ENCODE measurements at regions not wholly inside any gene's neighbourhood (a gene's known extent, or its start where the extent isn't known, plus 50 kb on each side); places are given as distances from the start of the nearest gene placed in this dataset.
A peak's percentile ranks its signal among the peaks of the same experiment; 100 is the strongest.

GRCh38 chr12:88390811-88391210 lies 189.5 kb downstream of the KITLG start:
- H3K4me3 ChIP-seq (ENCODE audit: low read depth, low read length): no peak overlapping the region
- TF ChIP-seq, protein P1, sequence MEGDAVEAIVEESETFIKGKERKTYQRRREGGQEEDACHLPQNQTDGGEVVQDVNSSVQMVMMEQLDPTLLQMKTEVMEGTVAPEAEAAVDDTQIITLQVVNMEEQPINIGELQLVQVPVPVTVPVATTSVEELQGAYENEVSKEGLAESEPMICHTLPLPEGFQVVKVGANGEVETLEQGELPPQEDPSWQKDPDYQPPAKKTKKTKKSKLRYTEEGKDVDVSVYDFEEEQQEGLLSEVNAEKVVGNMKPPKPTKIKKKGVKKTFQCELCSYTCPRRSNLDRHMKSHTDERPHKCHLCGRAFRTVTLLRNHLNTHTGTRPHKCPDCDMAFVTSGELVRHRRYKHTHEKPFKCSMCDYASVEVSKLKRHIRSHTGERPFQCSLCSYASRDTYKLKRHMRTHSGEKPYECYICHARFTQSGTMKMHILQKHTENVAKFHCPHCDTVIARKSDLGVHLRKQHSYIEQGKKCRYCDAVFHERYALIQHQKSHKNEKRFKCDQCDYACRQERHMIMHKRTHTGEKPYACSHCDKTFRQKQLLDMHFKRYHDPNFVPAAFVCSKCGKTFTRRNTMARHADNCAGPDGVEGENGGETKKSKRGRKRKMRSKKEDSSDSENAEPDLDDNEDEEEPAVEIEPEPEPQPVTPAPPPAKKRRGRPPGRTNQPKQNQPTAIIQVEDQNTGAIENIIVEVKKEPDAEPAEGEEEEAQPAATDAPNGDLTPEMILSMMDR (IDR thresholded peaks at IDR 0.05; ENCODE audit: control insufficient read depth, extremely low read depth, insufficient read depth): no peak
- DNase-seq (ENCODE audit: low read depth): no peak

DNA sequence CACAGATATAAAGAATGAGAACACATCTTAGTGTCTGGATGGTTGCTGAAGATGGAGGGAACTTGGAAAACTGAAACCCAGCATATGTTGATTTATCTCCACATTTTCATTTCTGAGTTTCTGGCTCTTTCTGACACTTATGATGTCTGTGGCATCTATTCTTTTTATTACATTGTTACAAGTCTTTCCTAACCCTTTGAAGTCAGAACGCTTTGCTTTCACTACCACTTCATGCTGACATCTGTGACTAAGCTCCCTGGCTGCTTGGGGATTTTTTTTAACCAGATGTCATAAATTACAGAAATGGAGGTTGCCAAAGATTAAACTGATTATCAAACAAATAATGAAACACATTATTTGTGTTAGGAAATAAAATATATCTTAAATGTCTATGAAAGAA lies 188.7 kb downstream of the KITLG start:
- no peak for DNase-seq (ENCODE audit: low read depth)
- TF ChIP-seq, protein P1 (IDR thresholded peaks at IDR 0.05; ENCODE audit: control insufficient read depth, extremely low read depth, insufficient read depth): no peak
- H3K4me3 ChIP-seq (ENCODE audit: low read depth, low read length): no peak overlapping the region

DNA sequence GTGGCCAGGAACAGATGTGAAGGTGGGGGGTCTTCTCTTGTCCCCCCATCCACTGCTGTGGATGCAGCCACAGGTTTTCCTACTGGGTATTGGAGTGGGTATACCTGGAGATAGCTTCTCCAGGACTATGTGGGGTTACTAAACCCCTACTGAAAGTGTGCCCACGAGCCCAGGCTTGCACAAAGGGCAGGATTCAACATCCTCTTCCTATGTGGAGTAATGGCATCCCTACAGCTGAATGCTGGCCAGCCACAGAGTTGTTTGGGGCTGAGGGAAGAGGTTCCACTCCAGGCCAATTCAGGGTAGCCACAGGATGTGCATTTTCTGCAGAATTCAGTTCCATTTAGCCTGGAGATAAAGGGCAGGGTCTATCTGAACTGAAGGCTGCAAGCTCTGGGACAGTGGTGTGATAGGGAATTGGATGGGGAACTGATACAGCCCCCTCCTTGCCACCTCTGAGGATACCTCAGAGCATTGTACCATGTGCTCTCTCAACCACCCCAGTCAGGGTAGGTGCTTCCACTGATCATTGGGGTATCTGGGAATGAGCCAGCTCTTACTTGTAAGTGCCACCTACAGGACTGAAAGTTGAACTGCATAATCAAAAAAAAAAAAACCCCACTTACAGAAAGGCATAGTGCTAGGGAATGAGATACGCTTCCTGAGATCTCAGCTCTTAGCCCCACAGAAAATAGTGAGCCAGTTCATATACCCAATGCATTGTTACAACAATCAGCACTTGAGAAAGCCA lies 187.1 kb downstream of the KITLG start:
- DNase-seq (ENCODE audit: low read depth): no peak
- no peak overlapping the region for H3K4me3 ChIP-seq (ENCODE audit: low read depth, low read length)
- TF ChIP-seq, protein P1 (IDR thresholded peaks at IDR 0.05; ENCODE audit: control insufficient read depth, extremely low read depth, insufficient read depth): 0 out of 2 replicates have a peak, but pooled peaks have one; percentile 7

- no peak for DNase-seq (ENCODE audit: low read depth)
- TF ChIP-seq, protein P1 (IDR thresholded peaks at IDR 0.05; ENCODE audit: control insufficient read depth, extremely low read depth, insufficient read depth): no peak
- no peak overlapping the region for H3K4me3 ChIP-seq (ENCODE audit: low read depth, low read length)
Measured at GRCh38 chr12:88398031-88398430, 182.2 kb downstream of the KITLG start.

DNA sequence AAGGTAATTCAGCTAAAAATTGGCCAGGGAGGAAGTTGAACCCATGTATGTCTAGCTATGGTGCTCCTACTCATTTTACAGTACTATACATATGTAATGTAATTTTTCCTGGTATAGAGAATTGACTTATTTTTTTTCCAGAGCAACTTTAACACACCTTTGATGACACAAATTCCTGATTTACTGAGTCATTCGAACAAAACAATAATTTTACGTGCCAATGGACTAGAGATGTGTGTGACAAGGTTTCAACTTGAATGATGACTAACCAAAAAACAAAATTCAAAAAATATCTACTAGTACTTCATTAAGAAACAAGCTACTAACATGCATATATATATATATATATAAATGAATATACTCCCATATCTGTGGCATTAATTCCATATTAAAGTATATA lies 180.5 kb downstream of the KITLG start:
- no peak for DNase-seq (ENCODE audit: low read depth)
- no peak overlapping the region for H3K4me3 ChIP-seq (ENCODE audit: low read depth, low read length)
- TF ChIP-seq, protein P1 (IDR thresholded peaks at IDR 0.05; ENCODE audit: control insufficient read depth, extremely low read depth, insufficient read depth): no peak

GRCh38 chr12:88400302-88400701 lies 180.0 kb downstream of the KITLG start:
- H3K4me3 ChIP-seq (ENCODE audit: low read depth, low read length): no peak overlapping the region
- TF ChIP-seq, protein P1 (IDR thresholded peaks at IDR 0.05; ENCODE audit: control insufficient read depth, extremely low read depth, insufficient read depth): no peak
- DNase-seq (ENCODE audit: low read depth): no peak

- DNase-seq (ENCODE audit: low read depth): peak; percentile 82
- peak overlapping the region; percentile 27 for H3K4me3 ChIP-seq (ENCODE audit: low read depth, low read length)
- TF ChIP-seq, protein P1 (IDR thresholded peaks at IDR 0.05; ENCODE audit: control insufficient read depth, extremely low read depth, insufficient read depth): no peak
Measured at GRCh38 chr12:88401155-88401554, 179.1 kb downstream of the KITLG start.
